LHCN-M2 (cell line): ENCODE measurements at regions not wholly inside any gene's neighbourhood (a gene's known extent, or its start where the extent isn't known, plus 50 kb on each side); places are given as distances from the start of the nearest gene placed in this dataset.

Experiments used
- DNase-seq: peaks from one replicate; pipeline ENCODE4 v3.0.0-alpha.2; 2012; ENCODE audit warnings: low read depth

- DNase-seq, result no peak
Observed at GRCh38 chr6:16855460-16855859, 94.2 kb upstream of the ATXN1 start.

- DNase-seq, result peak; percentile 30
Observed at GRCh38 chr6:16854986-16855385, 93.7 kb upstream of the ATXN1 start.

GRCh38 chr6:16852671-16853070 is 91.4 kb upstream of the ATXN1 start:
- no peak for DNase-seq

- DNase-seq, result no peak
Observed at GRCh38 chr6:16851758-16852157, 90.5 kb upstream of the ATXN1 start.

- DNase-seq, result no peak
Observed at GRCh38 chr6:16851044-16851540, 89.8 kb upstream of the ATXN1 start.

- no peak for DNase-seq
Observed at GRCh38 chr6:16850681-16851026, 89.4 kb upstream of the ATXN1 start.

GRCh38 chr6:16849988-16850680 is 88.9 kb upstream of the ATXN1 start:
- no peak for DNase-seq

GRCh38 chr6:16849280-16849987 is 88.2 kb upstream of the ATXN1 start:
- DNase-seq, result peak; percentile 87

GRCh38 chr6:16846399-16846778 is 85.1 kb upstream of the ATXN1 start:
- no peak for DNase-seq

GRCh38 chr6:16844183-16844582 is 82.9 kb upstream of the ATXN1 start:
- no peak for DNase-seq

GRCh38 chr6:16842676-16843075 is 81.4 kb upstream of the ATXN1 start:
- no peak for DNase-seq

- no peak for DNase-seq
Observed at GRCh38 chr6:16841241-16841640, 80.0 kb upstream of the ATXN1 start.

- no peak for DNase-seq
Observed at GRCh38 chr6:16840725-16841124, 79.5 kb upstream of the ATXN1 start.

- DNase-seq, result no peak
Observed at GRCh38 chr6:16840291-16840690, 79.0 kb upstream of the ATXN1 start.

GRCh38 chr6:16839631-16840179 is 78.4 kb upstream of the ATXN1 start:
- no peak for DNase-seq

- no peak for DNase-seq
Observed at GRCh38 chr6:16837217-16837972, 76.1 kb upstream of the ATXN1 start.

GRCh38 chr6:16836144-16836981 is 75.1 kb upstream of the ATXN1 start:
- peak; percentile 52 for DNase-seq

- DNase-seq, result no peak
Observed at GRCh38 chr6:16834242-16834641, 73.0 kb upstream of the ATXN1 start.

- DNase-seq, result no peak
Observed at GRCh38 chr6:16832721-16833120, 71.5 kb upstream of the ATXN1 start.

- DNase-seq, result no peak
Observed at GRCh38 chr6:16832043-16832567, 70.8 kb upstream of the ATXN1 start.

- DNase-seq, result no peak
Observed at GRCh38 chr6:16831136-16831535, 69.9 kb upstream of the ATXN1 start.
